OCI-LY7 (cell line): ENCODE measurements at regions not wholly inside any gene's neighbourhood (a gene's known extent, or its start where the extent isn't known, plus 50 kb on each side); places are given as distances from the start of the nearest gene placed in this dataset.

Source experiments
- EZH2phosphoT487 ChIP-seq: fragments of 200-600 bp; sonication (generic); IDR thresholded peaks from 2 replicates; pipeline ENCODE4 v1.6.1; 2018; ENCODE audit warnings: low read depth, borderline replicate concordance, mild to moderate bottlenecking, mixed run types, antibody characterized with exemption, low read length, moderate library complexity, mixed read lengths
- TF ChIP-seq, protein P1 (sequence below): fragments of 200-600 bp; sonication (generic); conservative IDR thresholded peaks from 2 replicates; pipeline ENCODE4 v1.5.1; 2014; ENCODE audit warnings: mild to moderate bottlenecking, antibody characterized with exemption, low read length, moderate library complexity, mixed read lengths

DNA sequence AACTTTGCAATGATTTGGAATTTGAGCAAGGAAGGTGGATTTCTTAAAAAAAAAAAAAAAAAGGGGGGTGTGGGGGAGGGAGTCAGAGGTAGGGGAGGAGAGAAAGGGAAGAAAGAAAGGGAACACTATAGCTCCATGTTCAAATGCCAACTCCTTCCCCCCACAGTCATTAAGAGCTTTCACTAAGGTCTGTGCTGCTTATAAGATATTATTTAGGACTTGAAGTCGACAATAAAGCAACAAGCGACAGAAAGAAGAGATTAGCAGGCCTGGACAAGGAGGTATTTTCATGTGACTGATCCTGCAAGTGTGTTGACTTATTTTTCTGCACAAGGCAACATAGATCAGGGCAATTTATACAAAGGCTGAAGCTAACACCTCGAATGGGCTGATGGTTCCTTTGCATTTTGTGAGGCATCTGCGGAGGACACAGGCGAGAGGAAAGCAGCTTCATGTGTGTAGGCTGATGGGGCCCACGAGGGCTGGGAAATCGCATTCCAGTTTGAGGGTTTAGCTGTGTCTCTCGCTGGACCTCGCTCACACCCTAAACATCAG lies 382.0 kb downstream of the SOX11 start:
- TF ChIP-seq, protein P1, sequence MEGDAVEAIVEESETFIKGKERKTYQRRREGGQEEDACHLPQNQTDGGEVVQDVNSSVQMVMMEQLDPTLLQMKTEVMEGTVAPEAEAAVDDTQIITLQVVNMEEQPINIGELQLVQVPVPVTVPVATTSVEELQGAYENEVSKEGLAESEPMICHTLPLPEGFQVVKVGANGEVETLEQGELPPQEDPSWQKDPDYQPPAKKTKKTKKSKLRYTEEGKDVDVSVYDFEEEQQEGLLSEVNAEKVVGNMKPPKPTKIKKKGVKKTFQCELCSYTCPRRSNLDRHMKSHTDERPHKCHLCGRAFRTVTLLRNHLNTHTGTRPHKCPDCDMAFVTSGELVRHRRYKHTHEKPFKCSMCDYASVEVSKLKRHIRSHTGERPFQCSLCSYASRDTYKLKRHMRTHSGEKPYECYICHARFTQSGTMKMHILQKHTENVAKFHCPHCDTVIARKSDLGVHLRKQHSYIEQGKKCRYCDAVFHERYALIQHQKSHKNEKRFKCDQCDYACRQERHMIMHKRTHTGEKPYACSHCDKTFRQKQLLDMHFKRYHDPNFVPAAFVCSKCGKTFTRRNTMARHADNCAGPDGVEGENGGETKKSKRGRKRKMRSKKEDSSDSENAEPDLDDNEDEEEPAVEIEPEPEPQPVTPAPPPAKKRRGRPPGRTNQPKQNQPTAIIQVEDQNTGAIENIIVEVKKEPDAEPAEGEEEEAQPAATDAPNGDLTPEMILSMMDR: no peak
- TF ChIP-seq EZH2phosphoT487: no peak
